Endothelial cell of umbilical vein (primary cell): ENCODE measurements at regions not wholly inside any gene's neighbourhood (a gene's known extent, or its start where the extent isn't known, plus 50 kb on each side); places are given as distances from the start of the nearest gene placed in this dataset.

Source experiments
- BruUV-seq: library from RNA; stranded (reverse); fragments of 400-500 nt; replicated peaks from 2 replicates; lab custom pipeline; 2021; lab: Mats Ljungman, UMichigan
- CTCF ChIA-PET: fragments of 300-600, 350-600 bp; sonication (Branson Sonifier 250); formaldehyde crosslinking; loops from one replicate; lab custom pipeline; 2021; ENCODE audit warnings: antibody characterized with exemption, inconsistent platforms; lab: Charles Lee
- POLR2A ChIA-PET: fragments of 300-600, 350-600 bp; sonication (Branson Sonifier 250); formaldehyde crosslinking; loops from one replicate; lab custom pipeline; 2021; ENCODE audit warnings: antibody characterized with exemption, inconsistent platforms; lab: Charles Lee
- DNase-seq: peaks from one replicate; pipeline ENCODE4 v3.0.0-alpha.2; 2011; ENCODE audit warnings: low read depth, low spot score
- FAIRE-seq: peaks from 2 replicates; lab custom pipeline; 2011; peaks lifted over from hg19 to GRCh38; lab: Jason Lieb, UNC
- H2AFZ ChIP-seq: 2 replicates; pipeline ENCODE4 v1.6.0; 2012; ENCODE audit warnings: low read depth, low read length, control low read depth, inconsistent platforms
- H3K27ac ChIP-seq: 2 replicates; pipeline ENCODE4 v1.5.1; 2011; ENCODE audit warnings: low read depth, mild to moderate bottlenecking, control low read depth, low read length, moderate library complexity; ENCODE audit not compliant: insufficient read depth
- H3K27me3 ChIP-seq, 2 experiments: 2 replicates each; pipeline versions ENCODE4 v1.6.0 to v1.6.1; 2011; ENCODE audit warnings: low read length in 2 of 2, mixed read lengths in 1 of 2; ENCODE audit not compliant: control insufficient read depth in 2 of 2, insufficient read depth in 2 of 2
- H3K36me3 ChIP-seq, 2 experiments: 2 replicates in 1 of 2; 3 replicates in 1 of 2; pipeline ENCODE4 v1.5.1; 2011; ENCODE audit warnings: low read length in 2 of 2, mild to moderate bottlenecking in 1 of 2, moderate library complexity in 1 of 2; ENCODE audit not compliant: control insufficient read depth in 2 of 2, insufficient read depth in 2 of 2; ENCODE audit errors: extremely low read depth in 1 of 2
- H3K4me1 ChIP-seq: 3 replicates; pipeline ENCODE4 v1.5.1; 2011; ENCODE audit warnings: mild to moderate bottlenecking, low read length; ENCODE audit not compliant: control insufficient read depth, insufficient read depth; ENCODE audit errors: extremely low read depth
- H3K4me2 ChIP-seq: 2 replicates; pipeline ENCODE4 v1.6.1; 2011; ENCODE audit warnings: low read length, control low read depth, mixed read lengths; ENCODE audit not compliant: insufficient read depth
- H3K4me3 ChIP-seq, 3 experiments: fragments of 200-600 bp in 1 of 3; sonication (generic), shearing (Covaris generic) in 1 of 3; replicated peaks in 1 of 3; 2 replicates each; pipeline ENCODE4 v1.5.1; 2011 to 2016; ENCODE audit warnings: control low read depth in 3 of 3, low read length in 3 of 3, mild to moderate bottlenecking in 2 of 3, inconsistent platforms in 1 of 3, low read depth in 1 of 3, moderate library complexity in 1 of 3; ENCODE audit not compliant: insufficient read depth in 1 of 3
- H3K79me2 ChIP-seq: 2 replicates; pipeline ENCODE4 v1.6.0; 2012; ENCODE audit warnings: low read length, inconsistent platforms; ENCODE audit not compliant: control insufficient read depth, insufficient read depth
- H3K9ac ChIP-seq: replicated peaks from 2 replicates; pipeline ENCODE3; 2011; ENCODE audit warnings: low read length, control low read depth; ENCODE audit not compliant: insufficient read depth; ENCODE audit errors: extremely low read depth
- H3K9me1 ChIP-seq: replicated peaks from 3 replicates; pipeline ENCODE4 v1.6.0; 2011; ENCODE audit warnings: mild to moderate bottlenecking, low read length; ENCODE audit not compliant: control insufficient read depth, insufficient read depth; ENCODE audit errors: extremely low read depth
- H3K9me3 ChIP-seq: replicated peaks from 2 replicates; pipeline ENCODE4 v1.5.1; 2012; ENCODE audit warnings: low read length, inconsistent platforms; ENCODE audit not compliant: control insufficient read depth, insufficient read depth
- H4K20me1 ChIP-seq: replicated peaks from 2 replicates; pipeline ENCODE3; 2011; ENCODE audit warnings: mild to moderate bottlenecking, low read length; ENCODE audit not compliant: control insufficient read depth, insufficient read depth; ENCODE audit errors: extremely low read depth
- EZH2 ChIP-seq: IDR thresholded peaks from 2 replicates; pipeline ENCODE4 v1.6.1; 2012; ENCODE audit warnings: borderline replicate concordance, low read depth, mild to moderate bottlenecking, moderate library complexity, low read length, inconsistent platforms; ENCODE audit not compliant: severe bottlenecking
- FOS ChIP-seq: IDR thresholded peaks from 2 replicates; pipeline ENCODE4 v1.6.1; 2011; ENCODE audit warnings: mild to moderate bottlenecking, low read length, moderate library complexity, borderline replicate concordance; ENCODE audit not compliant: insufficient read depth
- GATA2 ChIP-seq: IDR thresholded peaks from 2 replicates; pipeline ENCODE4 v1.7.0; 2011; ENCODE audit warnings: low read depth, mild to moderate bottlenecking, moderate library complexity, mixed read lengths, low read length; ENCODE audit not compliant: insufficient read length, insufficient read depth
- JUN ChIP-seq: IDR thresholded peaks from 2 replicates; pipeline ENCODE4 v1.6.1; 2011; ENCODE audit warnings: borderline replicate concordance, low read depth; ENCODE audit not compliant: insufficient read length, insufficient read depth
- MYC ChIP-seq: IDR thresholded peaks from one replicate; pipeline ENCODE4 v1.6.1; 2011; ENCODE audit warnings: mild to moderate bottlenecking, low read depth, low read length
- POLR2A ChIP-seq: IDR thresholded peaks from 2 replicates; pipeline ENCODE4 v1.6.1; 2012; ENCODE audit warnings: low read depth, mild to moderate bottlenecking, control low read depth, low read length
- POLR2AphosphoS5 ChIP-seq: IDR thresholded peaks from 2 replicates; pipeline ENCODE4 v1.6.1; 2012; ENCODE audit warnings: low read depth, mild to moderate bottlenecking, control low read depth, low read length, moderate library complexity; ENCODE audit not compliant: insufficient read depth
- dilution Hi-C: fragments of 300-500 bp; cut with MboI; formaldehyde crosslinking; loops from one replicate; pipeline ENCODE4 v1.15.0; 2019; ENCODE audit warnings: low sequenced_read_pairs; ENCODE audit not compliant: extremely low pct_ligation_motif_present
- intact Hi-C: fragments of 100-400 bp; cut with micrococcal nuclease; formaldehyde crosslinking; loops from one replicate; pipeline ENCODE4 v1.10.0; 2022
- TF ChIP-seq, protein P1 (sequence below): IDR thresholded peaks from 2 replicates; pipeline ENCODE4 v1.6.1; 2011; ENCODE audit not compliant: insufficient read depth, insufficient read length
- TF ChIP-seq, protein P2 (sequence below), 2 donors: IDR thresholded peaks; 1 replicate in 1 of 2; 2 replicates in 1 of 2; pipeline ENCODE4 v1.5.1; 2011; ENCODE audit warnings: low read length in 2 of 2, mild to moderate bottlenecking in 2 of 2, moderate library complexity in 2 of 2, control low read depth in 1 of 2, inconsistent platforms in 1 of 2, low read depth in 1 of 2; ENCODE audit not compliant: insufficient read depth in 1 of 2; ENCODE audit errors: extremely low read depth in 1 of 2

DNA sequence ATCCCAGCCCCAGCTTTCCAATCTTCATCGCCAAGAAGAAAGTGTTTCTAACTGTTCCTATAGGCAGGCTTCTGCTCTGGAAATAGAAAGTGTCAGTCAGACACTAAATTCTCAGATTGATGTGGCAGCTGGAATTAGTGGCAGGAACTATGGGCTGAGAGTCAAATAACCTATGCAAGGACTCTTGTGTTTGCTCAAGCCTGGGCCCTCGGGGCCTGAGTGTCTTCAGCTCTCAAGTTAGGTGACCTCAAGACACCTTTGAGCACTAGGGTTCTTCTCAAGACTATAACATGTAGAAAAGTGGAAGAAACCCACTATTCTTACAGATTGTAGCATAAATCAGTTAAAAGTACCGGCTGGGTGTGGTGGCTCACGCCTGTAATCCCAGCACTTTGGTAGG is 694.5 kb downstream of the RNF144A start:
- no TSS peak for BruUV-seq
- FAIRE-seq (no peak), DNase-seq (no peak)
- ChIA-PET CTCF (no interaction called here), POLR2A (no interaction called here)
- Histone ChIP-seq H4K20me1 (no peaks in the 10 kb centered on the region), H3K9me3 (peaks cover 2% of the 10 kb centered on the region), H3K9me1 (no peaks in the 10 kb centered on the region), H3K4me1 (no peaks in the 10 kb centered on the region), H2AFZ (no peak overlapping the region), H3K27ac (no peak overlapping the region), H3K9ac (no peak overlapping the region), H3K27me3 (no peaks in the 10 kb centered on the region), H3K4me2 (no peak overlapping the region), H3K36me3 (no peaks in the 10 kb centered on the region), H3K4me3 (no peak overlapping the region), H3K79me2 (no peaks in the 10 kb centered on the region)
- dilution Hi-C loops (no loop called here), intact Hi-C loops (no loop called here)
- TF ChIP-seq, protein P1, sequence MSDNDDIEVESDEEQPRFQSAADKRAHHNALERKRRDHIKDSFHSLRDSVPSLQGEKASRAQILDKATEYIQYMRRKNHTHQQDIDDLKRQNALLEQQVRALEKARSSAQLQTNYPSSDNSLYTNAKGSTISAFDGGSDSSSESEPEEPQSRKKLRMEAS = no peak
- TF ChIP-seq EZH2 (no peak), MYC (no peak), FOS (no peak), GATA2 (no peak), POLR2AphosphoS5 (no peak), JUN (no peak), POLR2A (no peak)
- TF ChIP-seq, protein P2, sequence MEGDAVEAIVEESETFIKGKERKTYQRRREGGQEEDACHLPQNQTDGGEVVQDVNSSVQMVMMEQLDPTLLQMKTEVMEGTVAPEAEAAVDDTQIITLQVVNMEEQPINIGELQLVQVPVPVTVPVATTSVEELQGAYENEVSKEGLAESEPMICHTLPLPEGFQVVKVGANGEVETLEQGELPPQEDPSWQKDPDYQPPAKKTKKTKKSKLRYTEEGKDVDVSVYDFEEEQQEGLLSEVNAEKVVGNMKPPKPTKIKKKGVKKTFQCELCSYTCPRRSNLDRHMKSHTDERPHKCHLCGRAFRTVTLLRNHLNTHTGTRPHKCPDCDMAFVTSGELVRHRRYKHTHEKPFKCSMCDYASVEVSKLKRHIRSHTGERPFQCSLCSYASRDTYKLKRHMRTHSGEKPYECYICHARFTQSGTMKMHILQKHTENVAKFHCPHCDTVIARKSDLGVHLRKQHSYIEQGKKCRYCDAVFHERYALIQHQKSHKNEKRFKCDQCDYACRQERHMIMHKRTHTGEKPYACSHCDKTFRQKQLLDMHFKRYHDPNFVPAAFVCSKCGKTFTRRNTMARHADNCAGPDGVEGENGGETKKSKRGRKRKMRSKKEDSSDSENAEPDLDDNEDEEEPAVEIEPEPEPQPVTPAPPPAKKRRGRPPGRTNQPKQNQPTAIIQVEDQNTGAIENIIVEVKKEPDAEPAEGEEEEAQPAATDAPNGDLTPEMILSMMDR (IDR thresholded peaks at IDR 0.05; ENCODE audit: extremely low read depth in 1 of 2, insufficient read depth in 1 of 2, low read depth in 1 of 2, low read length in 2 of 2) = no peak
